ENCODE measurements at regions not wholly inside any gene's neighbourhood (a gene's known extent, or its start where the extent isn't known, plus 50 kb on each side); places are given as distances from the start of the nearest gene placed in this dataset.

DNA sequence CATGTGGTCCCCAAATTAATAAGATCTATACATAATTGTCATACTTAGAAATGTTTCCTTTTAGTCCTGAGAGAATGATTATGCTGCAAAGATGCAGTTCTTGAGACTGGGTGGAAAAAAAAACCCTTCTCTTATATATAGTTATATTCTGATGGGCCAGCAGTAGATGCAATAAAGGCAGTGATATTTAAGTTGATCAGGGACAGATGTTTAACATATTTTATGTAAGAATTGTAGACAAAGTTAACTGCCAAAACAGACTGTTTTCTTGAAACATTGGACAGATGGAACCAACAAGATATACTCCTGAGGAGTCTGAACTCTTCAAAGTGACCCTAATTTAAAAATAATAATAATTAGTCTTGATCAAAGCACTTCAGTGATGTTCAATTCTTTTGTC, 172.0 kb upstream of the LRIG1 start:
- Histone ChIP-seq H4K8ac (ENCODE audit: extremely low read depth, insufficient read depth, low read length) (no peak overlapping the region), H3K27ac (ENCODE audit: low read depth, low read length) (no peak overlapping the region), H2BK20ac (ENCODE audit: low read length) (no peak overlapping the region), H2AK5ac (ENCODE audit: low read depth, low read length) (no peak overlapping the region), H3K4me1 (replicated peaks in 1 of 4; ENCODE audit: control insufficient read depth in 3 of 4, insufficient read depth in 4 of 4, low read length in 3 of 4) (no peaks in the 10 kb centered on the region), H3K4ac (replicated peaks; ENCODE audit: insufficient read length, low read depth, low read length) (no peak overlapping the region), H4K91ac (replicated peaks; ENCODE audit: insufficient read length, low read length) (no peak overlapping the region), H3K79me2 (ENCODE audit: control insufficient read depth in 1 of 2, insufficient read depth in 2 of 2, low read length in 2 of 2) (no peaks in the 10 kb centered on the region), H4K5ac (ENCODE audit: insufficient read length, low read depth, low read length) (no peak overlapping the region), H3K36me3 (ENCODE audit: control insufficient read depth in 2 of 4, insufficient read depth in 4 of 4, low read length in 3 of 4) (no peaks in the 10 kb centered on the region), H2BK5ac (ENCODE audit: low read depth, low read length) (no peak overlapping the region), H3K9ac (replicated peaks in 1 of 4; ENCODE audit: extremely low read depth in 1 of 4, low read depth in 3 of 4, low read length in 3 of 4) (no peak overlapping the region), H2AFZ (ENCODE audit: low read length) (no peak overlapping the region), H3K18ac (ENCODE audit: extremely low read depth, low read length) (no peak overlapping the region), H3K4me3 (ENCODE audit: extremely low read depth in 1 of 4, insufficient read depth in 2 of 4, low read depth in 3 of 4, low read length in 4 of 4) (no peak overlapping the region), H3K14ac (ENCODE audit: insufficient read length) (no peak overlapping the region), H2BK12ac (ENCODE audit: low read depth, low read length) (no peak overlapping the region), H2BK15ac (ENCODE audit: low read length) (no peak overlapping the region), H3K79me1 (ENCODE audit: low read depth, low read length) (no peaks in the 10 kb centered on the region), H3K4me2 (ENCODE audit: insufficient read depth in 1 of 2, low read depth in 2 of 2, low read length in 2 of 2) (no peak overlapping the region), H3K56ac (replicated peaks; ENCODE audit: insufficient read length, low read depth, low read length) (no peak overlapping the region), H3K23me2 (ENCODE audit: low read depth, low read length) (no peaks in the 10 kb centered on the region), H3K23ac (ENCODE audit: insufficient read length) (no peak overlapping the region), H3K9me3 (ENCODE audit: insufficient read depth in 2 of 2, low read depth in 1 of 2, low read length in 1 of 2) (no peaks in the 10 kb centered on the region), H3K27me3 (replicated peaks in 1 of 4; ENCODE audit: control insufficient read depth in 3 of 4, extremely low read depth in 1 of 4, insufficient read depth in 3 of 4, low read length in 3 of 4) (no peaks in the 10 kb centered on the region), H2BK120ac (replicated peaks; ENCODE audit: low read depth, low read length) (no peak overlapping the region), H4K20me1 (replicated peaks in 1 of 2; ENCODE audit: control insufficient read depth in 1 of 2, insufficient read depth in 2 of 2, low read length in 2 of 2) (no peaks in the 10 kb centered on the region)
- CTCF ChIA-PET (ENCODE audit: partially characterized antibody) = no interaction called here
- TF ChIP-seq JUN (IDR thresholded peaks at IDR 0.05; ENCODE audit: low read depth, low read length) (no peak), GABPA (IDR thresholded peaks at IDR 0.05; ENCODE audit: borderline replicate concordance, insufficient read depth, low read length) (no peak), KDM5A (IDR thresholded peaks at IDR 0.05; ENCODE audit: low read length) (no peak), ATF2 (IDR thresholded peaks at IDR 0.05; ENCODE audit: low read length) (no peak), CBX5 (IDR thresholded peaks at IDR 0.05; ENCODE audit: low read depth, low read length) (no peak), CREB1 (IDR thresholded peaks at IDR 0.05) (no peak), SIX5 (IDR thresholded peaks at IDR 0.05; ENCODE audit: low read depth, low read length) (no peak), NANOG (IDR thresholded peaks at IDR 0.05; ENCODE audit: insufficient read depth, low read depth, low read length, poor library complexity, severe bottlenecking) (no peak), CEBPB (IDR thresholded peaks at IDR 0.05; ENCODE audit: low read depth, low read length) (no peak), BACH1 (IDR thresholded peaks at IDR 0.05; ENCODE audit: low read length) (no peak)
- DNase-seq (ENCODE audit: low read depth in 1 of 2, low spot score in 2 of 2) (no peak), FAIRE-seq (no peak)
- POLR2A ChIA-PET (ENCODE audit: partially characterized antibody) = no interaction called here

Data from H1 (cell line).